Nucleus accumbens (tissue), 56 donors: ENCODE measurements at regions not wholly inside any gene's neighbourhood (a gene's known extent, or its start where the extent isn't known, plus 50 kb on each side); places are given as distances from the start of the nearest gene placed in this dataset.
"Not testable (repeated sequence)": the region's sequence is repeated elsewhere in the genome, so short reads cannot be mapped to it uniquely, and the experiment has no call there.

Experiments used
- DNase-seq, 56 donors: peaks; one replicate each; lab custom pipeline; 2025; lab: John Stamatoyannopoulos, UW

- DNase-seq: not testable (repeated sequence)
Measured at GRCh38 chr3:150270444-150270843, 137.7 kb upstream of the TSC22D2 start.

- no peak for DNase-seq
Measured at GRCh38 chr3:150269526-150269925, 138.6 kb upstream of the TSC22D2 start.

GRCh38 chr3:150268426-150269391, 139.4 kb upstream of the TSC22D2 start:
- DNase-seq: no peak

- no peak for DNase-seq
Measured at GRCh38 chr3:150267288-150267687, 140.8 kb upstream of the TSC22D2 start.

GRCh38 chr3:150265305-150265704, 142.8 kb upstream of the TSC22D2 start:
- DNase-seq: no peak

GRCh38 chr3:150264561-150265279, 143.4 kb upstream of the TSC22D2 start:
- no peak for DNase-seq

- no peak for DNase-seq
Measured at GRCh38 chr3:150261958-150262357, 146.1 kb upstream of the TSC22D2 start.

GRCh38 chr3:150261418-150261817, 146.7 kb upstream of the TSC22D2 start:
- no peak for DNase-seq

- DNase-seq: no peak
Measured at GRCh38 chr3:150260398-150260710, 147.7 kb upstream of the TSC22D2 start.

GRCh38 chr3:150259526-150260397, 148.3 kb upstream of the TSC22D2 start:
- DNase-seq: no peak

GRCh38 chr3:150256782-150257181, 151.3 kb upstream of the TSC22D2 start:
- DNase-seq: no peak

GRCh38 chr3:150256318-150256717, 151.8 kb upstream of the TSC22D2 start:
- no peak for DNase-seq

- no peak for DNase-seq
Measured at GRCh38 chr3:150255826-150256225, 152.3 kb upstream of the TSC22D2 start.

GRCh38 chr3:150255413-150255812, 152.7 kb upstream of the TSC22D2 start:
- DNase-seq: peak in 49 of 56 donors; percentile 13 to 89 (median 54)

GRCh38 chr3:150254309-150254708, 153.8 kb upstream of the TSC22D2 start:
- DNase-seq: no peak

GRCh38 chr3:150253622-150254021, 154.5 kb upstream of the TSC22D2 start:
- DNase-seq: no peak

GRCh38 chr3:150252462-150252861, 155.6 kb upstream of the TSC22D2 start:
- no peak for DNase-seq

- DNase-seq: no peak
Measured at GRCh38 chr3:150251187-150252062, 156.7 kb upstream of the TSC22D2 start.

- DNase-seq: no peak
Measured at GRCh38 chr3:150249779-150250470, 158.2 kb upstream of the TSC22D2 start.
